GM23338 (cell line): ENCODE measurements at regions not wholly inside any gene's neighbourhood (a gene's known extent, or its start where the extent isn't known, plus 50 kb on each side); places are given as distances from the start of the nearest gene placed in this dataset.

Experiments used
- ATAC-seq: fragments of 200-7000 bp; cut with Tn5 transposase; 3 replicates; pipeline ENCODE4 v1.9.1; 2020
- DNase-seq: peaks from one replicate; pipeline ENCODE4 v3.0.0-alpha.2; 2015; ENCODE audit warnings: low spot score
- H2AFZ ChIP-seq: fragments of 200-600 bp; sonication (generic); 2 replicates; pipeline ENCODE4 v1.8.0; 2016; ENCODE audit warnings: antibody characterized with exemption, mild to moderate bottlenecking, moderate library complexity
- H3F3A ChIP-seq: fragments of 200-600 bp; sonication (generic); replicated peaks from 2 replicates; pipeline ENCODE4 v1.8.0; 2017; ENCODE audit warnings: antibody characterized with exemption, mixed run types, low read depth
- H3K27ac ChIP-seq: fragments of 200-600 bp; sonication (generic); 2 replicates; pipeline ENCODE4 v1.6.1; 2016; ENCODE audit warnings: low read depth
- H3K27me3 ChIP-seq: fragments of 200-600 bp; sonication (generic); 2 replicates; pipeline ENCODE4 v1.8.0; 2016; ENCODE audit warnings: mild to moderate bottlenecking, mixed run types, moderate library complexity; ENCODE audit not compliant: insufficient read depth
- H3K36me3 ChIP-seq: fragments of 200-600 bp; sonication (generic); 2 replicates; pipeline ENCODE4 v1.8.0; 2016; ENCODE audit warnings: mild to moderate bottlenecking; ENCODE audit not compliant: insufficient read depth
- H3K4me1 ChIP-seq: fragments of 200-600 bp; sonication (generic); 2 replicates; pipeline ENCODE4 v1.8.0; 2016; ENCODE audit warnings: mild to moderate bottlenecking, moderate library complexity; ENCODE audit not compliant: insufficient read depth
- H3K4me2 ChIP-seq: fragments of 200-600 bp; sonication (generic); 2 replicates; pipeline ENCODE4 v1.7.1; 2017; ENCODE audit warnings: mixed run types
- H3K4me3 ChIP-seq: fragments of 200-600 bp; sonication (generic); 2 replicates; pipeline ENCODE4 v1.6.1; 2016; ENCODE audit warnings: mixed run types
- H3K79me2 ChIP-seq: fragments of 200-600 bp; sonication (generic); replicated peaks from 2 replicates; pipeline ENCODE4 v1.8.0; 2017; ENCODE audit warnings: mild to moderate bottlenecking; ENCODE audit not compliant: insufficient read depth
- H3K9me2 ChIP-seq: fragments of 200-600 bp; sonication (generic); 2 replicates; pipeline ENCODE4 v1.8.0; 2017; ENCODE audit not compliant: insufficient read depth
- H4K20me1 ChIP-seq: fragments of 200-600 bp; sonication (generic); replicated peaks from 2 replicates; pipeline ENCODE4 v1.8.0; 2017; ENCODE audit warnings: mild to moderate bottlenecking; ENCODE audit not compliant: insufficient read depth
- H3K27ac Mint-ChIP-seq: 2 replicates; pipeline ENCODE4 v1.8.0; 2020; ENCODE audit warnings: inconsistent platforms, mild to moderate bottlenecking, moderate library complexity, mixed read lengths
- H3K27me3 Mint-ChIP-seq: 3 replicates; pipeline ENCODE4 v1.8.0; 2022; ENCODE audit warnings: low read depth, mild to moderate bottlenecking, moderate library complexity, mixed read lengths, inconsistent platforms; ENCODE audit not compliant: insufficient read depth, poor library complexity
- H3K36me3 Mint-ChIP-seq: 3 replicates; pipeline ENCODE4 v1.8.0; 2021; ENCODE audit warnings: low read depth, mild to moderate bottlenecking, inconsistent platforms, moderate library complexity, mixed read lengths
- H3K4me1 Mint-ChIP-seq: 3 replicates; pipeline ENCODE4 v1.8.0; 2020; ENCODE audit warnings: mild to moderate bottlenecking, inconsistent platforms, mixed read lengths
- H3K4me3 Mint-ChIP-seq: 3 replicates; pipeline ENCODE4 v1.8.0; 2021; ENCODE audit warnings: moderate library complexity, mild to moderate bottlenecking, inconsistent platforms, mixed read lengths
- H3K9me3 Mint-ChIP-seq: 3 replicates; pipeline ENCODE4 v1.8.0; 2020; ENCODE audit warnings: moderate library complexity, mild to moderate bottlenecking, inconsistent platforms, mixed read lengths
- CREB1 ChIP-seq: fragments of 250-450 bp; sonication (Bioruptor Pico); IDR thresholded peaks from 2 replicates; pipeline ENCODE4 v1.5.0; 2020; ENCODE audit warnings: low read depth, mild to moderate bottlenecking, moderate library complexity
- ETS1 ChIP-seq: IDR thresholded peaks from 2 replicates; pipeline ENCODE4 v1.6.1; 2016; ENCODE audit warnings: antibody characterized with exemption
- EZH2 ChIP-seq: fragments of 200-600 bp; sonication (generic); IDR thresholded peaks from one replicate; pipeline ENCODE4 v1.8.0; 2017; ENCODE audit warnings: antibody characterized with exemption, mild to moderate bottlenecking, low read depth; ENCODE audit not compliant: unreplicated experiment
- EZH2phosphoT487 ChIP-seq: fragments of 200-600 bp; sonication (generic); IDR thresholded peaks from one replicate; pipeline ENCODE4 v1.8.1; 2018; ENCODE audit warnings: antibody characterized with exemption; ENCODE audit not compliant: unreplicated experiment
- NANOG ChIP-seq: IDR thresholded peaks from 2 replicates; pipeline ENCODE4 v1.6.1; 2016; ENCODE audit warnings: antibody characterized with exemption, borderline replicate concordance
- POLR2AphosphoS5 ChIP-seq: IDR thresholded peaks from 2 replicates; pipeline ENCODE4 v1.6.1; 2016; ENCODE audit warnings: antibody characterized with exemption, low read depth
- ZNF331 ChIP-seq: fragments of 250-450 bp; sonication (Bioruptor Pico); IDR thresholded peaks from 2 replicates; pipeline ENCODE4 v1.5.0; 2020; ENCODE audit warnings: low read depth, mild to moderate bottlenecking, moderate library complexity
- TF ChIP-seq, protein P1 (sequence below): fragments of 250-450 bp; sonication (Bioruptor Pico); IDR thresholded peaks from 2 replicates; pipeline ENCODE4 v1.5.0; 2020; ENCODE audit warnings: mild to moderate bottlenecking, moderate library complexity

GRCh38 chr4:26021417-26022345 is 107.7 kb downstream of the SMIM20 start:
- no peak overlapping the region for H3K27ac ChIP-seq
- Mint-ChIP-seq H3K9me3 (no peaks in the 10 kb centered on the region; the same call in 2 of the 3 replicates), H3K4me3 (no peak overlapping the region), H3K27ac (no peak overlapping the region), H3K4me1 (peaks cover 4% of the 10 kb centered on the region; the same call in 2 of the 3 replicates), H3K36me3 (no peaks in the 10 kb centered on the region), H3K27me3 (peaks cover 7% of the 10 kb centered on the region)
- H3K4me1 ChIP-seq = 0 out of 2 replicates have a peak, but pooled peaks cover 1% of the 10 kb centered on the region
- no peaks in the 10 kb centered on the region for H3K79me2 ChIP-seq
- ATAC-seq (no peak), DNase-seq (no peak)
- H3K27me3 ChIP-seq = no peaks in the 10 kb centered on the region
- H3K4me2 ChIP-seq = no peak overlapping the region
- H3K36me3 ChIP-seq = no peaks in the 10 kb centered on the region
- TF ChIP-seq ETS1 = no peak
- no peak for TF ChIP-seq ZNF331
- no peak for TF ChIP-seq CREB1 (CRISPR knock-in tag)
- no peak for TF ChIP-seq EZH2phosphoT487
- TF ChIP-seq EZH2 = no peak
- TF ChIP-seq NANOG = no peak
- TF ChIP-seq, protein P1, sequence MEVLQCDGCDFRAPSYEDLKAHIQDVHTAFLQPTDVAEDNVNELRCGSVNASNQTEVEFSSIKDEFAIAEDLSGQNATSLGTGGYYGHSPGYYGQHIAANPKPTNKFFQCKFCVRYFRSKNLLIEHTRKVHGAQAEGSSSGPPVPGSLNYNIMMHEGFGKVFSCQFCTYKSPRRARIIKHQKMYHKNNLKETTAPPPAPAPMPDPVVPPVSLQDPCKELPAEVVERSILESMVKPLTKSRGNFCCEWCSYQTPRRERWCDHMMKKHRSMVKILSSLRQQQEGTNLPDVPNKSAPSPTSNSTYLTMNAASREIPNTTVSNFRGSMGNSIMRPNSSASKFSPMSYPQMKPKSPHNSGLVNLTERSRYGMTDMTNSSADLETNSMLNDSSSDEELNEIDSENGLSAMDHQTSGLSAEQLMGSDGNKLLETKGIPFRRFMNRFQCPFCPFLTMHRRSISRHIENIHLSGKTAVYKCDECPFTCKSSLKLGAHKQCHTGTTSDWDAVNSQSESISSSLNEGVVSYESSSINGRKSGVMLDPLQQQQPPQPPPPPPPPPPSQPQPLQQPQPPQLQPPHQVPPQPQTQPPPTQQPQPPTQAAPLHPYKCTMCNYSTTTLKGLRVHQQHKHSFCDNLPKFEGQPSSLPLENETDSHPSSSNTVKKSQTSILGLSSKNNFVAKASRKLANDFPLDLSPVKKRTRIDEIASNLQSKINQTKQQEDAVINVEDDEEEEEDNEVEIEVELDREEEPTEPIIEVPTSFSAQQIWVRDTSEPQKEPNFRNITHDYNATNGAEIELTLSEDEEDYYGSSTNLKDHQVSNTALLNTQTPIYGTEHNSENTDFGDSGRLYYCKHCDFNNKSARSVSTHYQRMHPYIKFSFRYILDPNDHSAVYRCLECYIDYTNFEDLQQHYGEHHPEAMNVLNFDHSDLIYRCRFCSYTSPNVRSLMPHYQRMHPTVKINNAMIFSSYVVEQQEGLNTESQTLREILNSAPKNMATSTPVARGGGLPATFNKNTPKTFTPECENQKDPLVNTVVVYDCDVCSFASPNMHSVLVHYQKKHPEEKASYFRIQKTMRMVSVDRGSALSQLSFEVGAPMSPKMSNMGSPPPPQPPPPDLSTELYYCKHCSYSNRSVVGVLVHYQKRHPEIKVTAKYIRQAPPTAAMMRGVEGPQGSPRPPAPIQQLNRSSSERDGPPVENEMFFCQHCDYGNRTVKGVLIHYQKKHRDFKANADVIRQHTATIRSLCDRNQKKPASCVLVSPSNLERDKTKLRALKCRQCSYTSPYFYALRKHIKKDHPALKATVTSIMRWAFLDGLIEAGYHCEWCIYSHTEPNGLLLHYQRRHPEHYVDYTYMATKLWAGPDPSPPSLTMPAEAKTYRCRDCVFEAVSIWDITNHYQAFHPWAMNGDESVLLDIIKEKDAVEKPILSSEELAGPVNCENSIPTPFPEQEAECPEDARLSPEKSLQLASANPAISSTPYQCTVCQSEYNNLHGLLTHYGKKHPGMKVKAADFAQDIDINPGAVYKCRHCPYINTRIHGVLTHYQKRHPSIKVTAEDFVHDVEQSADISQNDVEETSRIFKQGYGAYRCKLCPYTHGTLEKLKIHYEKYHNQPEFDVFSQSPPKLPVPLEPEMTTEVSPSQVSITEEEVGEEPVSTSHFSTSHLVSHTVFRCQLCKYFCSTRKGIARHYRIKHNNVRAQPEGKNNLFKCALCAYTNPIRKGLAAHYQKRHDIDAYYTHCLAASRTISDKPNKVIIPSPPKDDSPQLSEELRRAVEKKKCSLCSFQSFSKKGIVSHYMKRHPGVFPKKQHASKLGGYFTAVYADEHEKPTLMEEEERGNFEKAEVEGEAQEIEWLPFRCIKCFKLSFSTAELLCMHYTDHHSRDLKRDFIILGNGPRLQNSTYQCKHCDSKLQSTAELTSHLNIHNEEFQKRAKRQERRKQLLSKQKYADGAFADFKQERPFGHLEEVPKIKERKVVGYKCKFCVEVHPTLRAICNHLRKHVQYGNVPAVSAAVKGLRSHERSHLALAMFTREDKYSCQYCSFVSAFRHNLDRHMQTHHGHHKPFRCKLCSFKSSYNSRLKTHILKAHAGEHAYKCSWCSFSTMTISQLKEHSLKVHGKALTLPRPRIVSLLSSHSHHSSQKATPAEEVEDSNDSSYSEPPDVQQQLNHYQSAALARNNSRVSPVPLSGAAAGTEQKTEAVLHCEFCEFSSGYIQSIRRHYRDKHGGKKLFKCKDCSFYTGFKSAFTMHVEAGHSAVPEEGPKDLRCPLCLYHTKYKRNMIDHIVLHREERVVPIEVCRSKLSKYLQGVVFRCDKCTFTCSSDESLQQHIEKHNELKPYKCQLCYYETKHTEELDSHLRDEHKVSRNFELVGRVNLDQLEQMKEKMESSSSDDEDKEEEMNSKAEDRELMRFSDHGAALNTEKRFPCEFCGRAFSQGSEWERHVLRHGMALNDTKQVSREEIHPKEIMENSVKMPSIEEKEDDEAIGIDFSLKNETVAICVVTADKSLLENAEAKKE (CRISPR knock-in tag) = no peak
- TF ChIP-seq POLR2AphosphoS5 = no peak
- no peaks in the 10 kb centered on the region for H4K20me1 ChIP-seq
- H2AFZ ChIP-seq = peak overlapping the region; percentile 78; the same call in 1 of the 2 replicates
- no peaks in the 10 kb centered on the region; the same call in 1 of the 2 replicates for H3K9me2 ChIP-seq
- H3K4me3 ChIP-seq = no peak overlapping the region
- no peaks in the 10 kb centered on the region for H3F3A ChIP-seq
